ENCODE measurements at regions not wholly inside any gene's neighbourhood (a gene's known extent, or its start where the extent isn't known, plus 50 kb on each side); places are given as distances from the start of the nearest gene placed in this dataset.

GRCh38 chrX:126697091-126697490 lies 122.4 kb upstream of the PRR32 start (continued):
- TF ChIP-seq, protein P1, sequence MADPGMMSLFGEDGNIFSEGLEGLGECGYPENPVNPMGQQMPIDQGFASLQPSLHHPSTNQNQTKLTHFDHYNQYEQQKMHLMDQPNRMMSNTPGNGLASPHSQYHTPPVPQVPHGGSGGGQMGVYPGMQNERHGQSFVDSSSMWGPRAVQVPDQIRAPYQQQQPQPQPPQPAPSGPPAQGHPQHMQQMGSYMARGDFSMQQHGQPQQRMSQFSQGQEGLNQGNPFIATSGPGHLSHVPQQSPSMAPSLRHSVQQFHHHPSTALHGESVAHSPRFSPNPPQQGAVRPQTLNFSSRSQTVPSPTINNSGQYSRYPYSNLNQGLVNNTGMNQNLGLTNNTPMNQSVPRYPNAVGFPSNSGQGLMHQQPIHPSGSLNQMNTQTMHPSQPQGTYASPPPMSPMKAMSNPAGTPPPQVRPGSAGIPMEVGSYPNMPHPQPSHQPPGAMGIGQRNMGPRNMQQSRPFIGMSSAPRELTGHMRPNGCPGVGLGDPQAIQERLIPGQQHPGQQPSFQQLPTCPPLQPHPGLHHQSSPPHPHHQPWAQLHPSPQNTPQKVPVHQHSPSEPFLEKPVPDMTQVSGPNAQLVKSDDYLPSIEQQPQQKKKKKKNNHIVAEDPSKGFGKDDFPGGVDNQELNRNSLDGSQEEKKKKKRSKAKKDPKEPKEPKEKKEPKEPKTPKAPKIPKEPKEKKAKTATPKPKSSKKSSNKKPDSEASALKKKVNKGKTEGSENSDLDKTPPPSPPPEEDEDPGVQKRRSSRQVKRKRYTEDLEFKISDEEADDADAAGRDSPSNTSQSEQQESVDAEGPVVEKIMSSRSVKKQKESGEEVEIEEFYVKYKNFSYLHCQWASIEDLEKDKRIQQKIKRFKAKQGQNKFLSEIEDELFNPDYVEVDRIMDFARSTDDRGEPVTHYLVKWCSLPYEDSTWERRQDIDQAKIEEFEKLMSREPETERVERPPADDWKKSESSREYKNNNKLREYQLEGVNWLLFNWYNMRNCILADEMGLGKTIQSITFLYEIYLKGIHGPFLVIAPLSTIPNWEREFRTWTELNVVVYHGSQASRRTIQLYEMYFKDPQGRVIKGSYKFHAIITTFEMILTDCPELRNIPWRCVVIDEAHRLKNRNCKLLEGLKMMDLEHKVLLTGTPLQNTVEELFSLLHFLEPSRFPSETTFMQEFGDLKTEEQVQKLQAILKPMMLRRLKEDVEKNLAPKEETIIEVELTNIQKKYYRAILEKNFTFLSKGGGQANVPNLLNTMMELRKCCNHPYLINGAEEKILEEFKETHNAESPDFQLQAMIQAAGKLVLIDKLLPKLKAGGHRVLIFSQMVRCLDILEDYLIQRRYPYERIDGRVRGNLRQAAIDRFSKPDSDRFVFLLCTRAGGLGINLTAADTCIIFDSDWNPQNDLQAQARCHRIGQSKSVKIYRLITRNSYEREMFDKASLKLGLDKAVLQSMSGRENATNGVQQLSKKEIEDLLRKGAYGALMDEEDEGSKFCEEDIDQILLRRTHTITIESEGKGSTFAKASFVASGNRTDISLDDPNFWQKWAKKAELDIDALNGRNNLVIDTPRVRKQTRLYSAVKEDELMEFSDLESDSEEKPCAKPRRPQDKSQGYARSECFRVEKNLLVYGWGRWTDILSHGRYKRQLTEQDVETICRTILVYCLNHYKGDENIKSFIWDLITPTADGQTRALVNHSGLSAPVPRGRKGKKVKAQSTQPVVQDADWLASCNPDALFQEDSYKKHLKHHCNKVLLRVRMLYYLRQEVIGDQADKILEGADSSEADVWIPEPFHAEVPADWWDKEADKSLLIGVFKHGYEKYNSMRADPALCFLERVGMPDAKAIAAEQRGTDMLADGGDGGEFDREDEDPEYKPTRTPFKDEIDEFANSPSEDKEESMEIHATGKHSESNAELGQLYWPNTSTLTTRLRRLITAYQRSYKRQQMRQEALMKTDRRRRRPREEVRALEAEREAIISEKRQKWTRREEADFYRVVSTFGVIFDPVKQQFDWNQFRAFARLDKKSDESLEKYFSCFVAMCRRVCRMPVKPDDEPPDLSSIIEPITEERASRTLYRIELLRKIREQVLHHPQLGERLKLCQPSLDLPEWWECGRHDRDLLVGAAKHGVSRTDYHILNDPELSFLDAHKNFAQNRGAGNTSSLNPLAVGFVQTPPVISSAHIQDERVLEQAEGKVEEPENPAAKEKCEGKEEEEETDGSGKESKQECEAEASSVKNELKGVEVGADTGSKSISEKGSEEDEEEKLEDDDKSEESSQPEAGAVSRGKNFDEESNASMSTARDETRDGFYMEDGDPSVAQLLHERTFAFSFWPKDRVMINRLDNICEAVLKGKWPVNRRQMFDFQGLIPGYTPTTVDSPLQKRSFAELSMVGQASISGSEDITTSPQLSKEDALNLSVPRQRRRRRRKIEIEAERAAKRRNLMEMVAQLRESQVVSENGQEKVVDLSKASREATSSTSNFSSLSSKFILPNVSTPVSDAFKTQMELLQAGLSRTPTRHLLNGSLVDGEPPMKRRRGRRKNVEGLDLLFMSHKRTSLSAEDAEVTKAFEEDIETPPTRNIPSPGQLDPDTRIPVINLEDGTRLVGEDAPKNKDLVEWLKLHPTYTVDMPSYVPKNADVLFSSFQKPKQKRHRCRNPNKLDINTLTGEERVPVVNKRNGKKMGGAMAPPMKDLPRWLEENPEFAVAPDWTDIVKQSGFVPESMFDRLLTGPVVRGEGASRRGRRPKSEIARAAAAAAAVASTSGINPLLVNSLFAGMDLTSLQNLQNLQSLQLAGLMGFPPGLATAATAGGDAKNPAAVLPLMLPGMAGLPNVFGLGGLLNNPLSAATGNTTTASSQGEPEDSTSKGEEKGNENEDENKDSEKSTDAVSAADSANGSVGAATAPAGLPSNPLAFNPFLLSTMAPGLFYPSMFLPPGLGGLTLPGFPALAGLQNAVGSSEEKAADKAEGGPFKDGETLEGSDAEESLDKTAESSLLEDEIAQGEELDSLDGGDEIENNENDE (IDR thresholded peaks at IDR 0.05; ENCODE audit: insufficient replicate concordance, low read length): no peak
- no peak for TF ChIP-seq RBBP5 (IDR thresholded peaks at IDR 0.05; ENCODE audit: borderline replicate concordance, low read depth, low read length)
- no peak for TF ChIP-seq KDM5A (IDR thresholded peaks at IDR 0.05; ENCODE audit: low read length)
- TF ChIP-seq GTF2F1 (IDR thresholded peaks at IDR 0.05; ENCODE audit: borderline replicate concordance, low read depth, low read length): no peak
- no peak for TF ChIP-seq EP300 (IDR thresholded peaks at IDR 0.05; ENCODE audit: borderline replicate concordance in 1 of 2, low read depth in 2 of 2, low read length in 2 of 2)
- no peak for TF ChIP-seq CREB1 (IDR thresholded peaks at IDR 0.05)
- TF ChIP-seq GABPA (IDR thresholded peaks at IDR 0.05; ENCODE audit: borderline replicate concordance, insufficient read depth, low read length): no peak
- no peak for TF ChIP-seq KDM1A (IDR thresholded peaks at IDR 0.05; ENCODE audit: borderline replicate concordance, low read length)
- no peak for TF ChIP-seq TAF7 (optimal IDR thresholded peaks at IDR 0.05; ENCODE audit: borderline replicate concordance, low read depth, low read length)
- TF ChIP-seq JUN (IDR thresholded peaks at IDR 0.05; ENCODE audit: low read depth, low read length): no peak
- TF ChIP-seq TBP (IDR thresholded peaks at IDR 0.05; ENCODE audit: low read depth, low read length): no peak
- no peak for TF ChIP-seq CBX8 (IDR thresholded peaks at IDR 0.05; ENCODE audit: borderline replicate concordance, low read depth, low read length)

Measured in H1 (cell line).